ENCODE measurements at regions not wholly inside any gene's neighbourhood (a gene's known extent, or its start where the extent isn't known, plus 50 kb on each side); places are given as distances from the start of the nearest gene placed in this dataset.
"Not testable (repeated sequence)": the region's sequence is repeated elsewhere in the genome, so short reads cannot be mapped to it uniquely, and the experiment has no call there.

- H2BK12ac ChIP-seq (ENCODE audit: low read depth, low read length); H2BK120ac ChIP-seq (replicated peaks; ENCODE audit: low read depth, low read length); H3K27ac ChIP-seq (ENCODE audit: low read depth, low read length); H3K79me1 ChIP-seq (ENCODE audit: low read depth, low read length); H3K56ac ChIP-seq (replicated peaks; ENCODE audit: insufficient read length, low read depth, low read length); H4K20me1 ChIP-seq (replicated peaks in 1 of 2; ENCODE audit: control insufficient read depth in 1 of 2, insufficient read depth in 2 of 2, low read length in 2 of 2); H2BK5ac ChIP-seq (ENCODE audit: low read depth, low read length); H3K4ac ChIP-seq (replicated peaks; ENCODE audit: insufficient read length, low read depth, low read length); H2AK5ac ChIP-seq (ENCODE audit: low read depth, low read length); H2BK15ac ChIP-seq (ENCODE audit: low read length); H4K5ac ChIP-seq (ENCODE audit: insufficient read length, low read depth, low read length); H3K36me3 ChIP-seq (ENCODE audit: control insufficient read depth in 2 of 4, insufficient read depth in 4 of 4, low read length in 3 of 4); H3K79me2 ChIP-seq (ENCODE audit: control insufficient read depth in 1 of 2, insufficient read depth in 2 of 2, low read length in 2 of 2); H3K4me3 ChIP-seq (ENCODE audit: extremely low read depth in 1 of 4, insufficient read depth in 2 of 4, low read depth in 3 of 4, low read length in 4 of 4); H3K9me3 ChIP-seq (ENCODE audit: insufficient read depth in 2 of 2, low read depth in 1 of 2, low read length in 1 of 2); POLR2A ChIA-PET (ENCODE audit: partially characterized antibody); DNase-seq (ENCODE audit: low read depth in 1 of 2, low spot score in 2 of 2); H2AFZ ChIP-seq (ENCODE audit: low read length); H3K27me3 ChIP-seq (replicated peaks in 1 of 4; ENCODE audit: control insufficient read depth in 3 of 4, extremely low read depth in 1 of 4, insufficient read depth in 3 of 4, low read length in 3 of 4); H3K4me2 ChIP-seq (ENCODE audit: insufficient read depth in 1 of 2, low read depth in 2 of 2, low read length in 2 of 2); FAIRE-seq; H3K9ac ChIP-seq (replicated peaks in 1 of 4; ENCODE audit: extremely low read depth in 1 of 4, low read depth in 3 of 4, low read length in 3 of 4); H3K14ac ChIP-seq (ENCODE audit: insufficient read length); H2BK20ac ChIP-seq (ENCODE audit: low read length); H4K8ac ChIP-seq (ENCODE audit: extremely low read depth, insufficient read depth, low read length); CTCF ChIA-PET (ENCODE audit: partially characterized antibody); H3K4me1 ChIP-seq (replicated peaks in 1 of 4; ENCODE audit: control insufficient read depth in 3 of 4, insufficient read depth in 4 of 4, low read length in 3 of 4); H4K91ac ChIP-seq (replicated peaks; ENCODE audit: insufficient read length, low read length); H3K23ac ChIP-seq (ENCODE audit: insufficient read length); H3K18ac ChIP-seq (ENCODE audit: extremely low read depth, low read length); H3K23me2 ChIP-seq (ENCODE audit: low read depth, low read length): not testable (repeated sequence)
- 93% methylated on average over 2 of the region's 2 CpGs; no CpG with 5 or more reads in 1 of the 2 experiments for WGBS, 2 experiments (ENCODE audit: extremely low coverage in 1 of 2, insufficient coverage in 1 of 2, insufficient read length in 1 of 2, insufficient replicate concordance in 2 of 2, low coverage in 1 of 2, low lambda C conversion rate in 2 of 2, missing lambda C conversion rate in 1 of 2)
Observed at GRCh38 chr9:42402919-42403318, 219.5 kb downstream of the SPATA31A6 start.

GRCh38 chr9:42409581-42409980, 226.1 kb downstream of the SPATA31A6 start:
- H4K20me1 ChIP-seq (replicated peaks in 1 of 2; ENCODE audit: control insufficient read depth in 1 of 2, insufficient read depth in 2 of 2, low read length in 2 of 2); H3K9me3 ChIP-seq (ENCODE audit: insufficient read depth in 2 of 2, low read depth in 1 of 2, low read length in 1 of 2); H4K91ac ChIP-seq (replicated peaks; ENCODE audit: insufficient read length, low read length); H4K8ac ChIP-seq (ENCODE audit: extremely low read depth, insufficient read depth, low read length); H3K23me2 ChIP-seq (ENCODE audit: low read depth, low read length); H3K36me3 ChIP-seq (ENCODE audit: control insufficient read depth in 2 of 4, insufficient read depth in 4 of 4, low read length in 3 of 4); H2AFZ ChIP-seq (ENCODE audit: low read length); H2BK5ac ChIP-seq (ENCODE audit: low read depth, low read length); H3K79me2 ChIP-seq (ENCODE audit: control insufficient read depth in 1 of 2, insufficient read depth in 2 of 2, low read length in 2 of 2); H3K27ac ChIP-seq (ENCODE audit: low read depth, low read length); CTCF ChIA-PET (ENCODE audit: partially characterized antibody); H3K79me1 ChIP-seq (ENCODE audit: low read depth, low read length); H3K9ac ChIP-seq (replicated peaks in 1 of 4; ENCODE audit: extremely low read depth in 1 of 4, low read depth in 3 of 4, low read length in 3 of 4); H2AK5ac ChIP-seq (ENCODE audit: low read depth, low read length); H3K4me1 ChIP-seq (replicated peaks in 1 of 4; ENCODE audit: control insufficient read depth in 3 of 4, insufficient read depth in 4 of 4, low read length in 3 of 4); H2BK15ac ChIP-seq (ENCODE audit: low read length); H3K18ac ChIP-seq (ENCODE audit: extremely low read depth, low read length); H3K14ac ChIP-seq (ENCODE audit: insufficient read length); H3K4ac ChIP-seq (replicated peaks; ENCODE audit: insufficient read length, low read depth, low read length); H3K56ac ChIP-seq (replicated peaks; ENCODE audit: insufficient read length, low read depth, low read length); H3K27me3 ChIP-seq (replicated peaks in 1 of 4; ENCODE audit: control insufficient read depth in 3 of 4, extremely low read depth in 1 of 4, insufficient read depth in 3 of 4, low read length in 3 of 4); H2BK120ac ChIP-seq (replicated peaks; ENCODE audit: low read depth, low read length); H2BK12ac ChIP-seq (ENCODE audit: low read depth, low read length); H2BK20ac ChIP-seq (ENCODE audit: low read length); H4K5ac ChIP-seq (ENCODE audit: insufficient read length, low read depth, low read length); FAIRE-seq; DNase-seq (ENCODE audit: low read depth in 1 of 2, low spot score in 2 of 2); POLR2A ChIA-PET (ENCODE audit: partially characterized antibody); H3K23ac ChIP-seq (ENCODE audit: insufficient read length); H3K4me2 ChIP-seq (ENCODE audit: insufficient read depth in 1 of 2, low read depth in 2 of 2, low read length in 2 of 2); H3K4me3 ChIP-seq (ENCODE audit: extremely low read depth in 1 of 4, insufficient read depth in 2 of 4, low read depth in 3 of 4, low read length in 4 of 4): not testable (repeated sequence)
- WGBS, 2 experiments (ENCODE audit: extremely low coverage in 1 of 2, insufficient coverage in 1 of 2, insufficient read length in 1 of 2, insufficient replicate concordance in 2 of 2, low coverage in 1 of 2, low lambda C conversion rate in 2 of 2, missing lambda C conversion rate in 1 of 2): 92% methylated on average over 1 of the region's 1 CpG; no CpG with 5 or more reads in 1 of the 2 experiments
